ENCODE measurements at regions not wholly inside any gene's neighbourhood (a gene's known extent, or its start where the extent isn't known, plus 50 kb on each side); places are given as distances from the start of the nearest gene placed in this dataset.
A peak's percentile ranks its signal among the peaks of the same experiment; 100 is the strongest.

- no peaks in the 10 kb centered on the region for H3K4me1 ChIP-seq
- TF ChIP-seq POLR2A (IDR thresholded peaks at IDR 0.05) (no peak), CTCF (IDR thresholded peaks at IDR 0.05) (no peak)
- H3K9me3 ChIP-seq = no peaks in the 10 kb centered on the region
- intact Hi-C loops (cut with DNase I; ENCODE audit: low total_unique reads) = no loop called here
- no peak for DNase-seq
- H3K27me3 ChIP-seq = no peaks in the 10 kb centered on the region
- no peak overlapping the region for H3K27ac ChIP-seq
- no peaks in the 10 kb centered on the region for H3K36me3 ChIP-seq
- no peak overlapping the region for H3K4me3 ChIP-seq
Measured at GRCh38 chr5:18102733-18103132, 468.5 kb downstream of the TAF11L14 start.

- Histone ChIP-seq H3K27ac (no peak overlapping the region), H3K4me3 (no peak overlapping the region), H3K36me3 (no peaks in the 10 kb centered on the region), H3K27me3 (no peaks in the 10 kb centered on the region), H3K4me1 (no peaks in the 10 kb centered on the region), H3K9me3 (no peaks in the 10 kb centered on the region)
- TF ChIP-seq CTCF (IDR thresholded peaks at IDR 0.05) = no peak
- no peak for TF ChIP-seq POLR2A (IDR thresholded peaks at IDR 0.05)
- DNase-seq = no peak
- intact Hi-C loops (cut with DNase I; ENCODE audit: low total_unique reads) = no loop called here
Measured at GRCh38 chr5:18105449-18105848, 471.2 kb downstream of the TAF11L14 start.

- H3K9me3 ChIP-seq = no peaks in the 10 kb centered on the region
- TF ChIP-seq CTCF (IDR thresholded peaks at IDR 0.05) = no peak
- no peak for TF ChIP-seq POLR2A (IDR thresholded peaks at IDR 0.05)
- intact Hi-C loops (cut with DNase I; ENCODE audit: low total_unique reads) = no loop called here
- H3K4me3 ChIP-seq = no peak overlapping the region
- H3K4me1 ChIP-seq = no peaks in the 10 kb centered on the region
- DNase-seq = no peak
- no peak overlapping the region for H3K27ac ChIP-seq
- H3K27me3 ChIP-seq = no peaks in the 10 kb centered on the region
- H3K36me3 ChIP-seq = no peaks in the 10 kb centered on the region
Measured at GRCh38 chr5:18111906-18112465, 477.7 kb downstream of the TAF11L14 start.

- intact Hi-C loops (cut with DNase I; ENCODE audit: low total_unique reads) = no loop called here
- DNase-seq = no peak
- peak in 1 of 4 experiments; percentile 23 for TF ChIP-seq CTCF (IDR thresholded peaks at IDR 0.05)
- TF ChIP-seq POLR2A (IDR thresholded peaks at IDR 0.05) = no peak
- H3K9me3 ChIP-seq = no peaks in the 10 kb centered on the region
- no peak overlapping the region for H3K4me3 ChIP-seq
- H3K36me3 ChIP-seq = no peaks in the 10 kb centered on the region
- H3K27ac ChIP-seq = no peak overlapping the region
- H3K4me1 ChIP-seq = no peaks in the 10 kb centered on the region
- no peaks in the 10 kb centered on the region for H3K27me3 ChIP-seq
Measured at GRCh38 chr5:18113721-18114120, 479.5 kb downstream of the TAF11L14 start.

GRCh38 chr5:18114151-18114757, 480.0 kb downstream of the TAF11L14 start:
- H3K27me3 ChIP-seq = no peaks in the 10 kb centered on the region
- H3K36me3 ChIP-seq = no peaks in the 10 kb centered on the region
- no peak overlapping the region for H3K4me3 ChIP-seq
- no peaks in the 10 kb centered on the region for H3K4me1 ChIP-seq
- TF ChIP-seq POLR2A (IDR thresholded peaks at IDR 0.05) = no peak
- TF ChIP-seq CTCF (IDR thresholded peaks at IDR 0.05) = no peak
- intact Hi-C loops (cut with DNase I; ENCODE audit: low total_unique reads) = no loop called here
- no peaks in the 10 kb centered on the region for H3K9me3 ChIP-seq
- H3K27ac ChIP-seq = no peak overlapping the region
- no peak for DNase-seq

Measured in uterus (tissue), 3 donors.